ENCODE measurements at regions not wholly inside any gene's neighbourhood (a gene's known extent, or its start where the extent isn't known, plus 50 kb on each side); places are given as distances from the start of the nearest gene placed in this dataset.

DNA sequence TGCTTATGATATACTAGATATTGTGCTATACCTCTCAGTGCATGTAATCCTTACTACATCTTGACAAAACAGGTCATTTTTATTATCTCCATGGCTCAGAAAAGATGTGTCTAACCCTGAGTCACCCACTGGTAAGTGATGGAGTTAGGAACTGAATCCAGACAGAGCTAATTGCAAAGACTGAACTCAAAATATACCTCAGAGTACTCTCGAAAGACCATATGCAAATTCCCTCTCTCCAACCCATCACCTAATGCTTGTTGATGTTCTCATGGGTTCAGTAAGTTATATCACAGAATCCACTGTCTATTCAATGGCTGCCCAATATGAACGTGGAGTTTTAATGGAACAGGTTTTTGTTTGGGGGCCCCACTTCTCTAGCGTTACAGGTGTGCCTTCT lies 246.0 kb downstream of the PMP22 start (continued):
- TF ChIP-seq ELF1 (IDR thresholded peaks at IDR 0.05; ENCODE audit: borderline replicate concordance, low read depth) = no peak
- no peak for TF ChIP-seq FOSL1 (IDR thresholded peaks at IDR 0.05; ENCODE audit: low read depth)
- TF ChIP-seq SP1 (IDR thresholded peaks at IDR 0.05; ENCODE audit: low read depth) = no peak
- no peak for TF ChIP-seq POLR2A (IDR thresholded peaks at IDR 0.05; ENCODE audit: borderline replicate concordance, extremely low read depth, insufficient read depth, insufficient read length)
- no peak for TF ChIP-seq POLR2AphosphoS5 (IDR thresholded peaks at IDR 0.05; ENCODE audit: low read depth, low read length)
- no peak for TF ChIP-seq RAD21 (IDR thresholded peaks at IDR 0.05; ENCODE audit: low read depth)

DNA sequence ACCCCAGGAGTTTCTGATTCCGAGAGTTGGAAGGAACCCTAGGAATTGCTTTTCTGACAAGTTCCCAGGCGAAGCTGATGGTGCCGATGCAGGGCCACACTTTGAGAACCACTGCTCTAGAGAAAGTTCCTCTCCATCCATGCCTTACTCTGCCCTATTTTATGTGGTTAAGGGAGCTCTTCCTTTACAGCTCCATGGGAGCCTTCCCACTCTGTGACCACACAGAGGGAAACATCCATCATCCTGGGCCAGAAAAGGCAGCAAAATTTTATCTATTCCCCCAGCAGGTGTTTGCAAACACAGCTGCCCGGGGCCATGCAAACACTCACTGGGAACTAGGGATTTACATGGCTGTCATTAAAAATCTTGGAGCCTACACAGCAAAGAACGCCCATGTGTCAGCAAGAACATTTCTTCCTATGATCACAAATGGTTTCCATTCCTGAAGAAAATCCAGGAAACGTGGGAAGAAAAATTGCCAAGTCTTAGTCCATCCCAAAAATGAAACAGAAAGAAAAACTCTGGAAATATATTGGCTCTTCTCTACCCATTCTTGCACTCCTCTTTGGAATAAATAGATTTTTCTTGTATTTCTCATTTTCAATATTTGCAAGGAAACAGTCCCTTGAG lies 252.7 kb downstream of the PMP22 start:
- CTCF ChIA-PET = no interaction called here

More for the DNA sequence above, 252.7 kb downstream of the PMP22 start:
- POLR2A ChIA-PET = no interaction called here
- RAD21 ChIA-PET (ENCODE audit: low non-redundant PET in 1 of 2, low total read pairs in 2 of 2, uncharacterized antibody in 2 of 2, unreplicated experiment in 2 of 2) = no interaction called here
- Histone ChIP-seq H3K4me2 (ENCODE audit: low read length) (no peak overlapping the region), H3K27ac (ENCODE audit: low read depth, low read length) (no peak overlapping the region), H3K79me2 (ENCODE audit: insufficient read depth, low read length) (no peaks in the 10 kb centered on the region), H2AFZ (ENCODE audit: low read depth, low read length, poor library complexity, severe bottlenecking) (no peak overlapping the region), H3K27me3 (ENCODE audit: insufficient read depth, low read length) (peaks cover 5% of the 10 kb centered on the region; the same call in 1 of the 2 replicates), H3K4me3 (replicated peaks in 1 of 2; ENCODE audit: low read depth in 1 of 2, low read length in 2 of 2) (no peak overlapping the region), H3K36me3 (ENCODE audit: control insufficient read depth in 1 of 2, insufficient read depth in 2 of 2, low read length in 2 of 2) (no peaks in the 10 kb centered on the region), H3K9me3 (ENCODE audit: control insufficient read depth in 1 of 2, insufficient read depth in 1 of 2, low read depth in 1 of 2, low read length in 2 of 2) (no peaks in the 10 kb centered on the region), H4K20me1 (ENCODE audit: insufficient read depth) (no peaks in the 10 kb centered on the region; the same call in 1 of the 2 replicates), H3K9me2 (ENCODE audit: insufficient read depth) (no peaks in the 10 kb centered on the region), H3K9ac (ENCODE audit: low read length) (no peak overlapping the region), H3K4me1 (ENCODE audit: control insufficient read depth in 1 of 2, insufficient read depth in 2 of 2, low read length in 2 of 2) (no peaks in the 10 kb centered on the region)
- no TSS peak for BruUV-seq (replicated peaks)
- intact Hi-C loops (cut with micrococcal nuclease) = no loop called here
- DNase-seq (ENCODE audit: low read depth, low spot score) (no peak), ATAC-seq (no peak)
- no peak for TF ChIP-seq TCF7L2 (IDR thresholded peaks at IDR 0.05; ENCODE audit: borderline replicate concordance, extremely low read depth, insufficient read depth, insufficient read length)
- no peak for TF ChIP-seq POLR2AphosphoS5 (IDR thresholded peaks at IDR 0.05; ENCODE audit: low read depth, low read length)
- no peak for TF ChIP-seq SIN3A (IDR thresholded peaks at IDR 0.05; ENCODE audit: low read depth)
- TF ChIP-seq CBX3 (IDR thresholded peaks at IDR 0.05; ENCODE audit: low read depth) = no peak
- TF ChIP-seq, protein P1, sequence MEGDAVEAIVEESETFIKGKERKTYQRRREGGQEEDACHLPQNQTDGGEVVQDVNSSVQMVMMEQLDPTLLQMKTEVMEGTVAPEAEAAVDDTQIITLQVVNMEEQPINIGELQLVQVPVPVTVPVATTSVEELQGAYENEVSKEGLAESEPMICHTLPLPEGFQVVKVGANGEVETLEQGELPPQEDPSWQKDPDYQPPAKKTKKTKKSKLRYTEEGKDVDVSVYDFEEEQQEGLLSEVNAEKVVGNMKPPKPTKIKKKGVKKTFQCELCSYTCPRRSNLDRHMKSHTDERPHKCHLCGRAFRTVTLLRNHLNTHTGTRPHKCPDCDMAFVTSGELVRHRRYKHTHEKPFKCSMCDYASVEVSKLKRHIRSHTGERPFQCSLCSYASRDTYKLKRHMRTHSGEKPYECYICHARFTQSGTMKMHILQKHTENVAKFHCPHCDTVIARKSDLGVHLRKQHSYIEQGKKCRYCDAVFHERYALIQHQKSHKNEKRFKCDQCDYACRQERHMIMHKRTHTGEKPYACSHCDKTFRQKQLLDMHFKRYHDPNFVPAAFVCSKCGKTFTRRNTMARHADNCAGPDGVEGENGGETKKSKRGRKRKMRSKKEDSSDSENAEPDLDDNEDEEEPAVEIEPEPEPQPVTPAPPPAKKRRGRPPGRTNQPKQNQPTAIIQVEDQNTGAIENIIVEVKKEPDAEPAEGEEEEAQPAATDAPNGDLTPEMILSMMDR (IDR thresholded peaks at IDR 0.05 in 2 of 3, conservative IDR thresholded peaks at IDR 0.05 in 1 of 3; ENCODE audit: borderline replicate concordance in 1 of 3, insufficient read depth in 1 of 3, low read depth in 2 of 3, low read length in 2 of 3) = no peak
- TF ChIP-seq POLR2A (IDR thresholded peaks at IDR 0.05; ENCODE audit: borderline replicate concordance, extremely low read depth, insufficient read depth, insufficient read length) = no peak
- TF ChIP-seq, protein P2, sequence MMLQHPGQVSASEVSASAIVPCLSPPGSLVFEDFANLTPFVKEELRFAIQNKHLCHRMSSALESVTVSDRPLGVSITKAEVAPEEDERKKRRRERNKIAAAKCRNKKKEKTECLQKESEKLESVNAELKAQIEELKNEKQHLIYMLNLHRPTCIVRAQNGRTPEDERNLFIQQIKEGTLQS (IDR thresholded peaks at IDR 0.05) = no peak
- no peak for TF ChIP-seq YY1 (IDR thresholded peaks at IDR 0.05; ENCODE audit: extremely low read depth, insufficient replicate concordance, low read depth, low read length)
- no peak for TF ChIP-seq RAD21 (IDR thresholded peaks at IDR 0.05; ENCODE audit: low read depth)
- TF ChIP-seq, protein P3, sequence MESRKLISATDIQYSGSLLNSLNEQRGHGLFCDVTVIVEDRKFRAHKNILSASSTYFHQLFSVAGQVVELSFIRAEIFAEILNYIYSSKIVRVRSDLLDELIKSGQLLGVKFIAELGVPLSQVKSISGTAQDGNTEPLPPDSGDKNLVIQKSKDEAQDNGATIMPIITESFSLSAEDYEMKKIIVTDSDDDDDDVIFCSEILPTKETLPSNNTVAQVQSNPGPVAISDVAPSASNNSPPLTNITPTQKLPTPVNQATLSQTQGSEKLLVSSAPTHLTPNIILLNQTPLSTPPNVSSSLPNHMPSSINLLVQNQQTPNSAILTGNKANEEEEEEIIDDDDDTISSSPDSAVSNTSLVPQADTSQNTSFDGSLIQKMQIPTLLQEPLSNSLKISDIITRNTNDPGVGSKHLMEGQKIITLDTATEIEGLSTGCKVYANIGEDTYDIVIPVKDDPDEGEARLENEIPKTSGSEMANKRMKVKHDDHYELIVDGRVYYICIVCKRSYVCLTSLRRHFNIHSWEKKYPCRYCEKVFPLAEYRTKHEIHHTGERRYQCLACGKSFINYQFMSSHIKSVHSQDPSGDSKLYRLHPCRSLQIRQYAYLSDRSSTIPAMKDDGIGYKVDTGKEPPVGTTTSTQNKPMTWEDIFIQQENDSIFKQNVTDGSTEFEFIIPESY (IDR thresholded peaks at IDR 0.05; ENCODE audit: extremely low read depth, insufficient replicate concordance, low read length) = no peak
- TF ChIP-seq FOSL1 (IDR thresholded peaks at IDR 0.05; ENCODE audit: low read depth) = no peak
